GM12873 (cell line): ENCODE measurements at regions not wholly inside any gene's neighbourhood (a gene's known extent, or its start where the extent isn't known, plus 50 kb on each side); places are given as distances from the start of the nearest gene placed in this dataset.

Experiments used
- CTCF ChIP-seq: IDR thresholded peaks from 2 replicates; pipeline ENCODE4 v1.5.1; 2012; ENCODE audit warnings: low read depth, mild to moderate bottlenecking, moderate library complexity, low read length, control low read depth; ENCODE audit not compliant: insufficient read depth; ENCODE audit errors: missing control alignments

GRCh38 chr2:239533569-239534316 lies 132.9 kb upstream of the HDAC4 start:
- TF ChIP-seq CTCF: no peak

GRCh38 chr2:239532859-239533258 lies 132.0 kb upstream of the HDAC4 start:
- no peak for TF ChIP-seq CTCF

GRCh38 chr2:239532250-239532649 lies 131.4 kb upstream of the HDAC4 start:
- no peak for TF ChIP-seq CTCF

GRCh38 chr2:239531456-239532241 lies 130.8 kb upstream of the HDAC4 start:
- TF ChIP-seq CTCF: no peak

GRCh38 chr2:239530749-239531316 lies 130.0 kb upstream of the HDAC4 start:
- TF ChIP-seq CTCF: no peak

GRCh38 chr2:239529313-239530015 lies 128.6 kb upstream of the HDAC4 start:
- TF ChIP-seq CTCF: no peak

GRCh38 chr2:239528883-239529282 lies 128.1 kb upstream of the HDAC4 start:
- TF ChIP-seq CTCF: no peak
